GF-D8 (cell line): ENCODE measurements at regions not wholly inside any gene's neighbourhood (a gene's known extent, or its start where the extent isn't known, plus 50 kb on each side); places are given as distances from the start of the nearest gene placed in this dataset.
"Not testable (repeated sequence)": the region's sequence is repeated elsewhere in the genome, so short reads cannot be mapped to it uniquely, and the experiment has no call there.

ENCODE experiments used
- DNase-seq: peaks from one replicate; lab custom pipeline; 2025; lab: John Stamatoyannopoulos, UW

DNA sequence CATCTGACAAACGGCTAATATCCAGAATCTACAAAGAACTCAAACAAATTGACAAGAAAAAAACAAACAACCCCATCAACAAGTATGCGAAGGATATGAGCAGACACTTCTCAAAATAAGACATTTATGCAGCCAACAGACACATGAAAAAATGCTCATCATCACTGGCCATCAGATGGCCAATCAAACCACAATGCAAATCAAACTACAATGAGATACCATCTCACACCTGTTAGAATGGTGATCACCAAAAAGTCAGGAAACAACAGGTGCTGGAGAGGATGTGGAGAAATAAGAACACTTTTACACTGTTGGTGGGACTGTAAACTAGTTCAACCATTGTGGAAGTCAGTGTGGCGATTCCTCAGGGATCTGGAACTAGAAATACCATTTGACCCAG, 1282.2 kb upstream of the ADGRL4 start:
- not testable (repeated sequence) for DNase-seq

DNA sequence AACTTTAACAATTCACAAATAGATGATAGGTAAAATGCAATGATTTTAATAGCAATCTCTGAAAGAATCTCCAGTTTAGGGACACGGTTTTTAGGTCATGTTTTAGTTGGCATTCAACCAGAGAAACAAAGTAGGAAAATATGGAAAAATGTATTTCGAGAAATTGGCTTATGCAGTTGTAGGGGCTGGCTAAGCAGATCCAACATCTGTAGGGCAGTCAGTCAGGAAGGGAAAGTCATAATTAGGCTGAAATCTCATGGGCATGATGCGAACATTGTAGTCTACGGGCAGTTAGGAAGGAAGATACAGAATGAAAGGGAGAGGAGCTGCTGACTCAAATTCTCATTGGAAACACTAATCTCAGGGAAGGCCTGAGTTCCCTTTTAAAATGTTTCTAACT, 1276.0 kb upstream of the ADGRL4 start:
- DNase-seq = no peak

DNA sequence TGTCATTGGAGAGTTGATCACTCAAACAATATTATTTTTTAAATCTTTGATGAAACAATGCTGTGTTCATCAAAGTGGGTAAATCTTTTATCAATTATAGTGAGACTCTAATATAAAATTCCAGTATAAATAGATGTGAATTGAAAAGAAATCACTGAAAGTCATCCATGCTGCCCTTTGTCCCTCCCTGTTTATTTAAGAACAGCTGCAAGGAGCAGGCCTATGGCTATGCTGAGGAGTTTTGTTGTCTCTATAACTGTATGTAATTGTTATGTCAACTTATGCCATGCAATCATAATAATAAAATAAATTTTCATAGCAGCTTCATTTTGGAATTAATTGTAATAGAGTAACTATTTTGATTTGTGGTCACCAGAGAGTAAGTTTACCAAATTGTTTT, 1272.4 kb upstream of the ADGRL4 start:
- DNase-seq = no peak

DNA sequence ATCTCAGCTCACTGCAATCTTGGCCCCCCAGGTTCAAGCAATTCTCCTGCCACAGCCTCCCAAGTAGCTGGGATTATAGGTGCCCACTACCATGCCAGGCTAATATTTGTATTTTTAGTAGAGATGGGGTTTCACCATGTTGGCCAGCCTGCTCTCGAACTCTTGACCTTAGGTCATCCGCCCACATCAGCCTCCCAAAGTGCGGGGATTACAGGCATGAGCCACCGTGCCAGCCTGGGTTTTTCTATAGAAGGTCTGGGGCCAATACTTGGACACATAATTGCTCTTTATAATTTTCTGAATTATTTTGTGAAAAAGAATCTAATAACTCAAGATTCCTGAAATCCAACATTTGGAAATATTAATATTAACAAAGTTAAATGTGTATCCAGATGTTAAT, 1267.7 kb upstream of the ADGRL4 start:
- DNase-seq = no peak

- DNase-seq = no peak
Observed at GRCh38 chr1:80272495-80272894, 1266.0 kb upstream of the ADGRL4 start.

- no peak for DNase-seq
Observed at GRCh38 chr1:80258659-80259058, 1252.1 kb upstream of the ADGRL4 start.

GRCh38 chr1:80251591-80251990, 1245.1 kb upstream of the ADGRL4 start:
- no peak for DNase-seq

DNA sequence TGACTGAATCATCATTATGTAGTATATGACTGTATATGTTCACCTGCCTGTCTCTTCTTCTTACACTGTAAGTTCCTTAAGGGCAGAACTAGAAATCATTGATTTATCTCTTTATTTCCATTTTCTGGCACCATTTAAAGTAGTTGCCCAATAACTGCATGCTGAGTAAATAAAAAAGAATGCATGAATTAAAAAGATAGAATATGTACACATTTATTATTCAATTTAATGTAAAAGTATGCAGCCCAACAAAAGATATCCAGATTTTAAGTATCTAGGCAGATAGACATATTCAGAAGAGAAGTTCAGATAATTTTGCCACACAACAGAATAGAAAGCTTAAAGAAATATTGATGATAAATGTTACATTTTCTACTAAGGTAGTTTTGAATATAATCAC, 1244.6 kb upstream of the ADGRL4 start:
- no peak for DNase-seq

- no peak for DNase-seq
Observed at GRCh38 chr1:80250573-80251168, 1244.1 kb upstream of the ADGRL4 start.

DNA sequence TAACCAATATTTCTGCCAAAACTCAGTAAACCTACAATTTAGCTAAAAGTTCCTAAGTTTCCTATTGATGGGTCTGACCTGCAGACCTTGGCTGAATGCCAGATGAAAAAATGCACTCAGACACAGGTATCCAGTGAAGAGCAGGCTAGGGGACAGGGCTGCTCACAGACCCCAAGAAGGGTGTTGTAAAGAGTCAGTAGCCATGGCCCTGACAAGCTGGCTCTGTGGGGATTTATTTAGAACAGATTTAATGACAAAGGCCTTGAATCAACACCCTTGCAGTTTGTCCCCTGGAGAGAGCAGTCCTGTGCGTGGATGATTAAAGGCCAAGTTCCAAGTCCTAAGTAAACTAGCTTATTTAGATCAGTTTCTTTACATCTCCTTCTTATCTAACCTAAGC, 1243.2 kb upstream of the ADGRL4 start:
- DNase-seq = no peak

GRCh38 chr1:80248886-80249285, 1242.4 kb upstream of the ADGRL4 start:
- DNase-seq = no peak

- DNase-seq = no peak
Observed at GRCh38 chr1:80245813-80246212, 1239.3 kb upstream of the ADGRL4 start.

- no peak for DNase-seq
Observed at GRCh38 chr1:80244372-80244771, 1237.8 kb upstream of the ADGRL4 start.

- DNase-seq = no peak
Observed at GRCh38 chr1:80241566-80241965, 1235.0 kb upstream of the ADGRL4 start.

DNA sequence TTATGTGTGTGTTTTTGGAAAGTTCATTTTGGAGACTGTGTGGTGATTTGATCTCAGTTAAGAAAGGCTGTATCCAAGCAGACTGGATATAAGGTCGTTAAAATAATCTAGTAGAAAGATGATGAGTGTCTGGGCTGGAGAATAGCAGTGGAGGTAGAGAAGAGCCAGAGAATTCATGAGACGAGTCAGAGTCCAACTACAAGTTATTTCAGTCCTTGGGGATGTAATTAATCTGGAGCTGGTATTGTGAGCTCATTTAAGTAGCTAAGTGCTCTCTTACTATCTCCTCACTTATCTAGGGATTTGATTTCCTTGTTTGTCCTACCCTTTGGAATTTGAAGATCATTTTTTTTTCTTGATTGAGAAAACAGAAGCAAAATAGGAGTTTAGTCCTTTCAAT, 1219.0 kb upstream of the ADGRL4 start:
- DNase-seq = no peak

DNA sequence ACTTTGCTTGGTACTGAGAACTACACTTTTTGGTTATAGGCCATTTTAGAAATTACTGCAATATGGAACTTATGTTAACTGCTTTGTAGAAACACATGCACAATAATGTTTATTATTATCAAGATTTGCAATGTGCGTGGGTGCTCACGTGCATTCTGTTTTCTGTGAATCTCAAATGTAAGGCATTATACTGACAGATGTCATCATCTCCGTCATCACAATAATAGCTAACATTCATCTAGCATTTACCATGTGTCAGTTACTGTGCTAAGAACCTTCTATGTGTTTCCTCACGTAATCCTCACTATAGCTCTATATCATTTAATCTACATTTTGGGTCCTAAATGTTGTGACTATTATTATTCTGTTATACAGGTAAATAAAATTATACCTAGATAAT, 1214.8 kb upstream of the ADGRL4 start:
- no peak for DNase-seq

GRCh38 chr1:80218112-80218511, 1211.6 kb upstream of the ADGRL4 start:
- no peak for DNase-seq

DNA sequence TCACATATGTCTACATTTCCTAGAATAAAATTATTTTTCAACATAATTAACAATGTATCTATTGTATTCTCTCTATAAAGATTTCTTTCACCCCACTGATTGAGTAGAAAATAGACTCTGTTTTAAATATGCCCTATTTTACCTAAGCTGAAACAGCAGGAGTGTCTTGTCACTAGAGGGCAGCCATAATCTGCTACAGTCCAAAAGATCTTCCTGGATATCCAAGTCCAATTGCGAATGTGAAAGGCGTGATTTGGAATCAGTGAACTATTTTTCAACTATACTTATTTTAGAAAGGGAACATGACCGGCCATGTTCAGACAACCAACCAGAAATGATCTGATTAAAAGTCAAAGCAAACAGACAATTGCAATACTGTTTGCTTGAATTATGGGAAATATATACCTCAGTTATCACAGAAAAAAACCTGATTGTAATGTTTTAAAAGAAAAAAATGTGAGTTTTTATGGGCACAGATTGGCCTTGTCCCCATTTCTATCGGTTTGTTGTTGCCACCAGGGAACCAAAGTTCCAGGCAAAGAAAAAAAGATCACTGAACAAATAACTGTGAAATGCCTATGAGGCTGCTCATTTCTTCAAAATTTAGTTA, 1211.0 kb upstream of the ADGRL4 start:
- DNase-seq = no peak

GRCh38 chr1:80214888-80215540, 1208.5 kb upstream of the ADGRL4 start:
- no peak for DNase-seq

DNA sequence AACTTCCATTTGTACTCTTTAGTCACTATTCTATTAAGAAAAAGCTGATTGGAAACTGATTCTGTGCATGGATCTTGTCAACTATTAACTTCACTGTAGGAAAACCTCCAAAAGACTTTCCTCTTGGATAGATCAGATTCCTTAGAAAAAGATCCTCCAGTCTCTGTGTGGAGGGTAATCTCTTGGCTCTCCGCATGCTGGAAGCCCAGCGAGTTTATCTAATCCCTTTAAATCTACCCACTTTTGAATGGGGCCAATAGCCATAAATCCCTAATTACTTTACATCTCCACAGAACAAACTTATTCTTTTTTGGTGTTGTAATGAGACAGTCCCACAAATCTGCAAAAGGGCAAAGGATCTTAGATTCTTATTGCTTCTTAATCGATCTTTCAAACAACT, 1206.4 kb upstream of the ADGRL4 start:
- no peak for DNase-seq

GRCh38 chr1:80211691-80212380, 1205.3 kb upstream of the ADGRL4 start:
- DNase-seq = no peak

- no peak for DNase-seq
Observed at GRCh38 chr1:80202118-80202517, 1195.6 kb upstream of the ADGRL4 start.

GRCh38 chr1:80194221-80194620, 1187.7 kb upstream of the ADGRL4 start:
- DNase-seq = no peak
